AG10803 (cell line): ENCODE measurements at regions not wholly inside any gene's neighbourhood (a gene's known extent, or its start where the extent isn't known, plus 50 kb on each side); places are given as distances from the start of the nearest gene placed in this dataset.

Source experiments
- DNase-seq: peaks from one replicate; pipeline ENCODE4 v3.0.0; 2010; ENCODE audit warnings: low read depth
- H3K4me3 ChIP-seq: 2 replicates; pipeline ENCODE4 v1.5.1; 2011; ENCODE audit warnings: mild to moderate bottlenecking, low read length, control low read depth
- CTCF ChIP-seq: conservative IDR thresholded peaks from 2 replicates; pipeline ENCODE4 v1.5.1; 2011; ENCODE audit warnings: mild to moderate bottlenecking, low read length, control low read depth, inconsistent platforms

GRCh38 chr5:29649321-29649720 lies 1544.2 kb upstream of the CDH6 start:
- DNase-seq, result no peak
- TF ChIP-seq CTCF, result no peak
- H3K4me3 ChIP-seq, result no peak overlapping the region

- no peak for DNase-seq
- no peak overlapping the region for H3K4me3 ChIP-seq
- TF ChIP-seq CTCF, result no peak
These were observed 1550.9 kb upstream of the CDH6 start for GRCh38 chr5:29642601-29643000.

- no peak for DNase-seq
- no peak for TF ChIP-seq CTCF
- no peak overlapping the region for H3K4me3 ChIP-seq
These were observed 1579.3 kb upstream of the CDH6 start for GRCh38 chr5:29614206-29614605.

GRCh38 chr5:29588236-29588635 lies 1605.2 kb upstream of the CDH6 start:
- no peak for TF ChIP-seq CTCF
- no peak overlapping the region for H3K4me3 ChIP-seq
- no peak for DNase-seq

- DNase-seq, result no peak
- TF ChIP-seq CTCF, result no peak
- no peak overlapping the region for H3K4me3 ChIP-seq
These were observed 1605.7 kb upstream of the CDH6 start for GRCh38 chr5:29587832-29588231.

- no peak for DNase-seq
- H3K4me3 ChIP-seq, result no peak overlapping the region
- no peak for TF ChIP-seq CTCF
These were observed 1625.5 kb upstream of the CDH6 start for GRCh38 chr5:29568028-29568427.

- no peak overlapping the region for H3K4me3 ChIP-seq
- TF ChIP-seq CTCF, result no peak
- no peak for DNase-seq
These were observed 1631.9 kb upstream of the CDH6 start for GRCh38 chr5:29561564-29561963.
